ENCODE measurements at regions not wholly inside any gene's neighbourhood (a gene's known extent, or its start where the extent isn't known, plus 50 kb on each side); places are given as distances from the start of the nearest gene placed in this dataset.

GRCh38 chr11:92751594-92751993 lies 217.9 kb upstream of the MTNR1B start:
- TF ChIP-seq CTCF (IDR thresholded peaks at IDR 0.05) (no peak), SIN3A (IDR thresholded peaks at IDR 0.05; ENCODE audit: borderline replicate concordance, insufficient read depth, low read depth, low read length) (no peak), POLR2AphosphoS5 (IDR thresholded peaks at IDR 0.05; ENCODE audit: low read depth, low read length) (no peak)

Data from Panc1 (cell line).